ENCODE measurements at regions not wholly inside any gene's neighbourhood (a gene's known extent, or its start where the extent isn't known, plus 50 kb on each side); places are given as distances from the start of the nearest gene placed in this dataset.

DNA sequence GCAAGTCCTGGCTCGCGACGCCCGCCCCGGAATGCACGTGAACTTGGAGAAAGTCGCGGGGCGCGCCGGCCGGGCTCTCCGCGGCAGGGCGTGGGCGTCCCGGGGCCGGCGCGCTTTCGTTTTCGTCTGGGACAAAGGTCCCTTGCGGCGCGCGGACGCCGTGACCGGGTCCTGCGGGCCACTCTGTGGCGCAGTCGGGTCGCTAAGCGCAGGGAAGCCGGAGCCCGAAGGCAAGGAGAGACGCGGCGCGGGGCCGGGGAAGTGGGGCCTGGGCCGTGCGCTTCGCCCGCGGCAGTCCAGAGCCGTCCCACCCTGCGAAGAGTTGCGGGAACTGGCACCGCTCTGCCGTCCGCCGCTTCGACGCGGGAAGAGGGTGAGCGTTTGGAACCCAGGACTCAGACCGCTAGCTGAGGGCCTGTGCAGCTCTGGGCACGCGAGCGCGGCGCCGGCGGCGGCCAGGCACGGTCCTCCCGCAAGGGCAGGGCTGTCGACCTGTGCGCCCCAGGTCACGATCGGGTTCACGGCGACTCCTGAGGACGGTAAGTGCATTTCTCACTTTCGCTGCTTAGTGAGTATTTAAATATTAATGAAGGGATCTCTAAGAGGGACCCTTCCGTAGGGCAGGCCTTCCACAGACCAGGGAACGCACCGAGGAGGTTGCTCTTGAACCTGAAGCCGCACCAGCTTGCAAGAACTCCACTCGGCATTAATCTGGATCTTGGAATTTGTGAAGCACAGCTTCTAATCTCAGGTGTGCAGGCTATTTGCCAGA, 78.0 kb upstream of the PPARA start:
- Histone ChIP-seq H3K18ac (ENCODE audit: low read depth, low read length) (peak overlapping the region; percentile 53), H3K4me1 (ENCODE audit: control insufficient read depth, insufficient read depth, low read length) (peaks cover 34% of the 10 kb centered on the region), H3K4ac (ENCODE audit: low read depth, low read length) (peak overlapping the region; percentile 82), H2AK5ac (ENCODE audit: low read depth, low read length) (peak overlapping the region; percentile 77), H3K27ac (ENCODE audit: insufficient read depth, low read length) (peak overlapping the region; percentile 98), H4K91ac (ENCODE audit: insufficient read depth, low read depth, low read length) (peak overlapping the region; percentile 86), H3K56ac (ENCODE audit: extremely low read depth, insufficient read depth, low read length) (peak overlapping the region; percentile 94), H3K9me1 (ENCODE audit: insufficient read depth, low read length) (peaks cover 13% of the 10 kb centered on the region), H4K5ac (ENCODE audit: low read depth, low read length) (peak overlapping the region; percentile 49), H4K8ac (ENCODE audit: low read depth in 2 of 2, low read length in 2 of 2) (peak overlapping the region; percentile 50 to 76; a peak in 3 of 4 replicates), H3K9me3 (ENCODE audit: control insufficient read depth, insufficient read depth, low read length) (no peaks in the 10 kb centered on the region), H2BK20ac (ENCODE audit: low read depth, low read length) (no peak overlapping the region), H3K23ac (ENCODE audit: low read depth, low read length) (peak overlapping the region; percentile 96), H3K4me3 (ENCODE audit: insufficient read depth, low read depth, low read length) (peak overlapping the region; percentile 96), H3K14ac (replicated peaks; ENCODE audit: low read depth, low read length) (peak overlapping the region; percentile 92), H2BK15ac (ENCODE audit: low read depth, low read length) (no peak overlapping the region), H3K27me3 (ENCODE audit: control insufficient read depth, insufficient read depth, low read length) (no peaks in the 10 kb centered on the region), H4K20me1 (ENCODE audit: insufficient read depth, low read length) (peaks cover 44% of the 10 kb centered on the region), H3K36me3 (ENCODE audit: control insufficient read depth, insufficient read depth, low read length) (peaks cover 25% of the 10 kb centered on the region), H2BK120ac (ENCODE audit: low read depth, low read length) (peak overlapping the region; percentile 65), H2BK5ac (ENCODE audit: low read depth, low read length, poor library complexity, severe bottlenecking) (peak overlapping the region; percentile 92), H3K4me2 (ENCODE audit: low read depth, low read length) (peak overlapping the region; percentile 83), H2AFZ (replicated peaks; ENCODE audit: low read length, poor library complexity) (peak overlapping the region; percentile 85), H3K79me1 (ENCODE audit: low read depth in 1 of 2, low read length in 2 of 2) (peaks cover 2 to 25% of the 10 kb centered on the region in 2 experiments), H3K9ac (ENCODE audit: low read depth, low read length) (peak overlapping the region; percentile 95), H2AK9ac (replicated peaks; ENCODE audit: low read depth, low read length, poor library complexity) (peak overlapping the region; percentile 97)
- ChIA-PET CTCF (interaction anchor here (0.7 to 1.9 kb wide), 3 partner anchors 44 to 66 kb away, joined by 3 to 7 read pairs (median 4); no protein-coding TSS in a partner anchor), POLR2A (ENCODE audit: unreplicated experiment) (no interaction called here)
- no TSS peak for BruUV-seq (replicated peaks)
- TF ChIP-seq RAD21 (IDR thresholded peaks at IDR 0.05; ENCODE audit: low read length) = no peak
- TF ChIP-seq MAZ (IDR thresholded peaks at IDR 0.05; ENCODE audit: borderline replicate concordance, low read depth, low read length) = no peak
- TF ChIP-seq MAFK (IDR thresholded peaks at IDR 0.05; ENCODE audit: low read depth, low read length) = no peak
- TF ChIP-seq BHLHE40 (IDR thresholded peaks at IDR 0.05; ENCODE audit: low read depth, low read length) = peak; percentile 41; the same call in 1 of the 2 replicates
- TF ChIP-seq, protein P1, sequence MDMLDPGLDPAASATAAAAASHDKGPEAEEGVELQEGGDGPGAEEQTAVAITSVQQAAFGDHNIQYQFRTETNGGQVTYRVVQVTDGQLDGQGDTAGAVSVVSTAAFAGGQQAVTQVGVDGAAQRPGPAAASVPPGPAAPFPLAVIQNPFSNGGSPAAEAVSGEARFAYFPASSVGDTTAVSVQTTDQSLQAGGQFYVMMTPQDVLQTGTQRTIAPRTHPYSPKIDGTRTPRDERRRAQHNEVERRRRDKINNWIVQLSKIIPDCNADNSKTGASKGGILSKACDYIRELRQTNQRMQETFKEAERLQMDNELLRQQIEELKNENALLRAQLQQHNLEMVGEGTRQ (IDR thresholded peaks at IDR 0.05; ENCODE audit: low read depth, low read length) = no peak
- 0 out of 2 replicates have a peak, but pooled peaks have one; percentile 12 for TF ChIP-seq MXI1 (IDR thresholded peaks at IDR 0.05; ENCODE audit: borderline replicate concordance, low read depth, low read length)
- TF ChIP-seq CHD1 (IDR thresholded peaks at IDR 0.05; ENCODE audit: low read depth, low read length) = no peak
- no peak for TF ChIP-seq CEBPB (IDR thresholded peaks at IDR 0.05; ENCODE audit: low read depth, low read length)
- no peak for TF ChIP-seq FOS (IDR thresholded peaks at IDR 0.05; ENCODE audit: low read depth, low read length)
- ATAC-seq (ENCODE audit: low read depth) = peak; percentile 0; the same call in 1 of the 2 replicates
- DNase-seq = peak; percentile 61
- intact Hi-C loops (cut with micrococcal nuclease) = loop anchor here (5.0 kb wide), 1 partner anchor 45 kb away; no protein-coding TSS in a partner anchor
- 0% methylated on average over 63 of the region's 81 CpGs; no CpG with 5 or more reads in 1 of the 2 experiments for WGBS, 2 experiments (ENCODE audit: extremely low coverage in 2 of 2, insufficient read length in 1 of 2)
- in situ Hi-C loops (cut with MboI; ENCODE audit: low sequenced_read_pairs) = no loop called here
- dilution Hi-C loops (cut with HindIII; ENCODE audit: low sequenced_read_pairs, unreplicated experiment) = no loop called here

Data from IMR-90 (cell line).